ENCODE measurements at regions not wholly inside any gene's neighbourhood (a gene's known extent, or its start where the extent isn't known, plus 50 kb on each side); places are given as distances from the start of the nearest gene placed in this dataset.

- Mint-ChIP-seq H3K27me3 (ENCODE audit: low read depth, unreplicated experiment) (no peaks in the 10 kb centered on the region), H3K27ac (ENCODE audit: unreplicated experiment) (no peak overlapping the region), H3K9me3 (ENCODE audit: unreplicated experiment) (no peaks in the 10 kb centered on the region), H3K4me3 (ENCODE audit: unreplicated experiment) (no peak overlapping the region), H3K36me3 (ENCODE audit: low read depth, unreplicated experiment) (no peaks in the 10 kb centered on the region), H3K4me1 (ENCODE audit: low read depth, unreplicated experiment) (no peaks in the 10 kb centered on the region)
- Histone ChIP-seq H3K27me3 (ENCODE audit: insufficient read depth, low read length) (no peaks in the 10 kb centered on the region), H3K4me3 (ENCODE audit: insufficient read depth, low read depth, low read length) (no peak overlapping the region), H3K9me3 (ENCODE audit: insufficient read depth, low read depth, low read length) (no peaks in the 10 kb centered on the region), H3K4me2 (ENCODE audit: low read length) (no peak overlapping the region), H2AFZ (ENCODE audit: low read depth, low read length) (no peak overlapping the region), H3K27ac (ENCODE audit: low read depth, low read length) (no peak overlapping the region), H3K36me3 (ENCODE audit: insufficient read depth, low read length) (no peaks in the 10 kb centered on the region), H3K4me1 (ENCODE audit: insufficient read depth, low read length) (no peaks in the 10 kb centered on the region), H4K20me1 (ENCODE audit: insufficient read depth, low read length) (no peaks in the 10 kb centered on the region), H3K79me2 (ENCODE audit: insufficient read depth, low read length) (no peaks in the 10 kb centered on the region), H3K9ac (ENCODE audit: low read length) (no peak overlapping the region)
- FAIRE-seq (no peak), DNase-seq (ENCODE audit: low read depth) (no peak)
- TF ChIP-seq EZH2 (IDR thresholded peaks at IDR 0.05; ENCODE audit: insufficient read depth, low read length) (no peak), CTCF (IDR thresholded peaks at IDR 0.05; ENCODE audit: insufficient read depth, low read depth, low read length) (no peak)
Measured at GRCh38 chr5:4699592-4699991, 440.5 kb upstream of the ADAMTS16 start.

- Mint-ChIP-seq H3K4me1 (ENCODE audit: low read depth, unreplicated experiment) (no peaks in the 10 kb centered on the region), H3K27ac (ENCODE audit: unreplicated experiment) (no peak overlapping the region), H3K27me3 (ENCODE audit: low read depth, unreplicated experiment) (no peaks in the 10 kb centered on the region), H3K36me3 (ENCODE audit: low read depth, unreplicated experiment) (no peaks in the 10 kb centered on the region), H3K9me3 (ENCODE audit: unreplicated experiment) (no peaks in the 10 kb centered on the region), H3K4me3 (ENCODE audit: unreplicated experiment) (no peak overlapping the region)
- H3K4me2 ChIP-seq (ENCODE audit: low read length) = peak overlapping the region; percentile 40
- no peaks in the 10 kb centered on the region for H3K4me1 ChIP-seq (ENCODE audit: insufficient read depth, low read length)
- H3K36me3 ChIP-seq (ENCODE audit: insufficient read depth, low read length) = no peaks in the 10 kb centered on the region
- TF ChIP-seq EZH2 (IDR thresholded peaks at IDR 0.05; ENCODE audit: insufficient read depth, low read length) (no peak), CTCF (IDR thresholded peaks at IDR 0.05; ENCODE audit: insufficient read depth, low read depth, low read length) (peak; percentile 64)
- no peaks in the 10 kb centered on the region for H3K9me3 ChIP-seq (ENCODE audit: insufficient read depth, low read depth, low read length)
- no peak overlapping the region for H3K9ac ChIP-seq (ENCODE audit: low read length)
- H3K27me3 ChIP-seq (ENCODE audit: insufficient read depth, low read length) = no peaks in the 10 kb centered on the region
- H4K20me1 ChIP-seq (ENCODE audit: insufficient read depth, low read length) = no peaks in the 10 kb centered on the region
- DNase-seq (ENCODE audit: low read depth) = peak; percentile 65
- H3K79me2 ChIP-seq (ENCODE audit: insufficient read depth, low read length) = no peaks in the 10 kb centered on the region
- no peak overlapping the region for H3K27ac ChIP-seq (ENCODE audit: low read depth, low read length)
- no peak for FAIRE-seq
- no peak overlapping the region for H3K4me3 ChIP-seq (ENCODE audit: insufficient read depth, low read depth, low read length)
- no peak overlapping the region for H2AFZ ChIP-seq (ENCODE audit: low read depth, low read length)
Measured at GRCh38 chr5:4700069-4700468, 440.1 kb upstream of the ADAMTS16 start.

- H3K9me3 ChIP-seq (ENCODE audit: insufficient read depth, low read depth, low read length) = no peaks in the 10 kb centered on the region
Measured at GRCh38 chr5:4700871-4701270, 439.3 kb upstream of the ADAMTS16 start.

More at GRCh38 chr5:4700871-4701270, 439.3 kb upstream of the ADAMTS16 start:
- Histone ChIP-seq H3K4me2 (ENCODE audit: low read length) (no peak overlapping the region), H3K27ac (ENCODE audit: low read depth, low read length) (no peak overlapping the region), H2AFZ (ENCODE audit: low read depth, low read length) (no peak overlapping the region), H3K4me1 (ENCODE audit: insufficient read depth, low read length) (no peaks in the 10 kb centered on the region), H3K4me3 (ENCODE audit: insufficient read depth, low read depth, low read length) (no peak overlapping the region), H4K20me1 (ENCODE audit: insufficient read depth, low read length) (no peaks in the 10 kb centered on the region), H3K79me2 (ENCODE audit: insufficient read depth, low read length) (no peaks in the 10 kb centered on the region), H3K27me3 (ENCODE audit: insufficient read depth, low read length) (no peaks in the 10 kb centered on the region), H3K9ac (ENCODE audit: low read length) (no peak overlapping the region), H3K36me3 (ENCODE audit: insufficient read depth, low read length) (no peaks in the 10 kb centered on the region)
- no peak for FAIRE-seq
- DNase-seq (ENCODE audit: low read depth) = no peak
- Mint-ChIP-seq H3K36me3 (ENCODE audit: low read depth, unreplicated experiment) (no peaks in the 10 kb centered on the region), H3K27ac (ENCODE audit: unreplicated experiment) (no peak overlapping the region), H3K4me3 (ENCODE audit: unreplicated experiment) (no peak overlapping the region), H3K27me3 (ENCODE audit: low read depth, unreplicated experiment) (no peaks in the 10 kb centered on the region), H3K9me3 (ENCODE audit: unreplicated experiment) (no peaks in the 10 kb centered on the region), H3K4me1 (ENCODE audit: low read depth, unreplicated experiment) (no peaks in the 10 kb centered on the region)
- no peak for TF ChIP-seq EZH2 (IDR thresholded peaks at IDR 0.05; ENCODE audit: insufficient read depth, low read length)
- TF ChIP-seq CTCF (IDR thresholded peaks at IDR 0.05; ENCODE audit: insufficient read depth, low read depth, low read length) = no peak
